Psoas muscle (tissue), 7 donors: ENCODE measurements at regions not wholly inside any gene's neighbourhood (a gene's known extent, or its start where the extent isn't known, plus 50 kb on each side); places are given as distances from the start of the nearest gene placed in this dataset.

Experiments used
- ATAC-seq, 4 donors: fragments of 200-7000 bp; cut with Tn5 transposase; one replicate each; pipeline ENCODE4 v1.9.1; 2020; ENCODE audit warnings: moderate library complexity in 3 of 4, mild to moderate bottlenecking in 2 of 4
- DNase-seq, 2 donors: peaks; one replicate each; pipeline ENCODE4 v3.0.0-alpha.2; 2020
- H3K27ac ChIP-seq: fragments of 200-600 bp; one replicate; pipeline ENCODE4 v1.8.0; 2022
- H3K27me3 ChIP-seq, 3 donors: fragments of 200-600 bp in 1 of 3; one replicate each; pipeline versions ENCODE4 v1.6.1 to v1.8.0; 2013 to 2022; ENCODE audit warnings: low read length in 2 of 3, mild to moderate bottlenecking in 2 of 3, moderate library complexity in 1 of 3; ENCODE audit not compliant: insufficient read depth in 3 of 3
- H3K36me3 ChIP-seq, 2 donors: fragments of 200-600 bp in 1 of 2; one replicate each; pipeline versions ENCODE4 v1.6.1 to v1.8.0; 2013 to 2022; ENCODE audit warnings: low read depth in 1 of 2, mild to moderate bottlenecking in 1 of 2, moderate library complexity in 1 of 2; ENCODE audit not compliant: insufficient read depth in 1 of 2
- H3K4me1 ChIP-seq: fragments of 200-600 bp; one replicate; pipeline ENCODE4 v1.8.0; 2022
- H3K4me3 ChIP-seq: fragments of 200-600 bp; one replicate; pipeline ENCODE4 v1.8.0; 2022; ENCODE audit warnings: mild to moderate bottlenecking
- H3K9me3 ChIP-seq: fragments of 200-600 bp; one replicate; pipeline ENCODE4 v1.8.0; 2022
- WGBS, 3 donors: extraction: QIAGEN DNeasy Blood & Tissue Kit; methylation state at CpG; one replicate each; pipeline versions ENCODE4 v1.1.6 to v1.1.7; 2013; 5-methylcytosine and 5-hydroxymethylcytosine counted together
- intact Hi-C, 2 donors: fragments of 100-400 bp; cut with DNase I; formaldehyde crosslinking; loops; one replicate each; pipeline versions ENCODE4 v1.11.0 to v1.14.2; 2022
- TF ChIP-seq, protein P1 (sequence below): fragments of 200-600 bp; IDR thresholded peaks from one replicate; pipeline ENCODE4 v1.8.0; 2022; ENCODE audit warnings: antibody characterized with exemption
- donor health status: healthy with polysubstance abuse.
- donor health status: DM: no; HTN: no; CAD: no; lungs with moderate emphysema.
- donor health status: Bipolar disorder and iron deficiency.
- donor health status: healthy.
- donor health status: DM: yes; HTN: yes; CAD: no.
- donor health status: DM: no; HTN: no; CAD: no.
- donor health status: DM: yes; HTN: yes; CAD: no.

DNA sequence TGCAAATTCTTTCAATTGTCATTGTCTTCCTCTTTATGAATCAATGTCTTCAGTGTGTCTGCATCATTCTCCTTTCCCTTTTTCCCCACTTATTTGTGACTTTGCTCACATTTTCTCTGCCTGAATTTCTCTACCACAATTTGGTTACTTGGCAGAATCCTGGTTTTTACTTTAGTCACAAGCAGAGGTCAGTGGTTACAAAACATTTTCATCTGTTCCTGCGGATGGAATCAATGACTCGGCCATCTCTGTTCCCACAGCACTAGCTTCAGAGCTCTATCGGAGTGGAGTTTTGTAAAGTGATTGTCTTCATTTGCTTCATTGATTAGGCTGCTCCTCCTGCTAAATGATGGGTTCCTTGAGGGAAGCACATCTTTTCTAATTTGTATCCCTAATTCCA lies 501.3 kb upstream of the AADAT start:
- intact Hi-C loops = no loop called here
- 84 to 91% (median 90%) methylated on average over 3 of the region's 3 CpGs for WGBS, 3 donors
- no peak for ATAC-seq

GRCh38 chr4:170589597-170590191 lies 499.9 kb upstream of the AADAT start:
- intact Hi-C loops = no loop called here
- TF ChIP-seq, protein P1, sequence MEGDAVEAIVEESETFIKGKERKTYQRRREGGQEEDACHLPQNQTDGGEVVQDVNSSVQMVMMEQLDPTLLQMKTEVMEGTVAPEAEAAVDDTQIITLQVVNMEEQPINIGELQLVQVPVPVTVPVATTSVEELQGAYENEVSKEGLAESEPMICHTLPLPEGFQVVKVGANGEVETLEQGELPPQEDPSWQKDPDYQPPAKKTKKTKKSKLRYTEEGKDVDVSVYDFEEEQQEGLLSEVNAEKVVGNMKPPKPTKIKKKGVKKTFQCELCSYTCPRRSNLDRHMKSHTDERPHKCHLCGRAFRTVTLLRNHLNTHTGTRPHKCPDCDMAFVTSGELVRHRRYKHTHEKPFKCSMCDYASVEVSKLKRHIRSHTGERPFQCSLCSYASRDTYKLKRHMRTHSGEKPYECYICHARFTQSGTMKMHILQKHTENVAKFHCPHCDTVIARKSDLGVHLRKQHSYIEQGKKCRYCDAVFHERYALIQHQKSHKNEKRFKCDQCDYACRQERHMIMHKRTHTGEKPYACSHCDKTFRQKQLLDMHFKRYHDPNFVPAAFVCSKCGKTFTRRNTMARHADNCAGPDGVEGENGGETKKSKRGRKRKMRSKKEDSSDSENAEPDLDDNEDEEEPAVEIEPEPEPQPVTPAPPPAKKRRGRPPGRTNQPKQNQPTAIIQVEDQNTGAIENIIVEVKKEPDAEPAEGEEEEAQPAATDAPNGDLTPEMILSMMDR = no peak

More for the DNA sequence above, 501.3 kb upstream of the AADAT start:
- H3K36me3 ChIP-seq = no peaks in the 10 kb centered on the region
- DNase-seq = no peak
- H3K4me1 ChIP-seq = no peaks in the 10 kb centered on the region
- TF ChIP-seq, protein P1 = no peak
- H3K27ac ChIP-seq = no peak overlapping the region
- no peaks in the 10 kb centered on the region for H3K27me3 ChIP-seq
- H3K4me3 ChIP-seq = no peak overlapping the region
- no peaks in the 10 kb centered on the region for H3K9me3 ChIP-seq

GRCh38 chr4:170581969-170582368 lies 492.2 kb upstream of the AADAT start:
- ATAC-seq (no peak), DNase-seq (no peak)
- Histone ChIP-seq H3K27ac (no peak overlapping the region), H3K4me1 (no peaks in the 10 kb centered on the region), H3K27me3 (no peaks in the 10 kb centered on the region), H3K36me3 (no peaks in the 10 kb centered on the region), H3K4me3 (no peak overlapping the region), H3K9me3 (no peaks in the 10 kb centered on the region)
- TF ChIP-seq, protein P1 = no peak
- 83 to 85% (median 85%) methylated on average over 5 of the region's 5 CpGs for WGBS, 3 donors
- intact Hi-C loops = no loop called here

More at GRCh38 chr4:170589597-170590191, 499.9 kb upstream of the AADAT start:
- Histone ChIP-seq H3K4me1 (no peaks in the 10 kb centered on the region), H3K27ac (no peak overlapping the region), H3K9me3 (no peaks in the 10 kb centered on the region), H3K4me3 (no peak overlapping the region), H3K27me3 (no peaks in the 10 kb centered on the region), H3K36me3 (no peaks in the 10 kb centered on the region)
- no peak for ATAC-seq
- 63 to 79% (median 63%) methylated on average over 3 of the region's 3 CpGs for WGBS, 3 donors
- no peak for DNase-seq

DNA sequence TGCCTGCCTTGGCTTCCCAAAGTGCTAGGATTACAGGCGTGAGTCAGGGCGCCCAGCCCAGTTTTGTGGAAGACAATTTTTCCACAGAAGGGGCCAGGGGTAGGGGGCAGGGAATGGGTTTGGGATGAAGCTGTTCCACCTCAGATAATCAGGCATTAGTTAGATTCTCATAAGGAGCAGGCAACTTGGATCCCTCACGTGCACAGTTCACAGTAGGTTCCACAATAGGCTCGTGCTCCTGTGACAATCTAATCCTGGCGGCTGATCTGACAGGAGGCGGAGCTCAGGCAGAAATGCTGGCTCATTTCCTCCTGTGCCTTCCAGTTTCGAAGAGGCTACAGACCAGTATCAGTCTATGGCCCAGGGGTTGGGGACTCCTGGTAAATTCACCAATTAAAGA lies 491.6 kb upstream of the AADAT start:
- intact Hi-C loops = no loop called here
- H3K27ac ChIP-seq = no peak overlapping the region
- ATAC-seq (no peak), DNase-seq (no peak)
- H3K36me3 ChIP-seq = no peaks in the 10 kb centered on the region
- TF ChIP-seq, protein P1 = no peak
- no peaks in the 10 kb centered on the region for H3K27me3 ChIP-seq
- WGBS, 3 donors = 66 to 76% (median 76%) methylated on average over 7 of the region's 7 CpGs
- H3K9me3 ChIP-seq = no peaks in the 10 kb centered on the region
- no peak overlapping the region for H3K4me3 ChIP-seq
- H3K4me1 ChIP-seq = no peaks in the 10 kb centered on the region

- H3K4me3 ChIP-seq = no peak overlapping the region
- H3K9me3 ChIP-seq = no peaks in the 10 kb centered on the region
- intact Hi-C loops = no loop called here
- DNase-seq = no peak
- 81 to 87% (median 84%) methylated on average over 2 of the region's 2 CpGs for WGBS, 3 donors
- H3K4me1 ChIP-seq = no peaks in the 10 kb centered on the region
- no peaks in the 10 kb centered on the region for H3K27me3 ChIP-seq
- H3K36me3 ChIP-seq = no peaks in the 10 kb centered on the region
- no peak for ATAC-seq
- TF ChIP-seq, protein P1 = no peak
- H3K27ac ChIP-seq = no peak overlapping the region
These were observed 490.9 kb upstream of the AADAT start for GRCh38 chr4:170580651-170581050.
